ENCODE measurements at regions not wholly inside any gene's neighbourhood (a gene's known extent, or its start where the extent isn't known, plus 50 kb on each side); places are given as distances from the start of the nearest gene placed in this dataset.
"Not testable (repeated sequence)": the region's sequence is repeated elsewhere in the genome, so short reads cannot be mapped to it uniquely, and the experiment has no call there.

DNA sequence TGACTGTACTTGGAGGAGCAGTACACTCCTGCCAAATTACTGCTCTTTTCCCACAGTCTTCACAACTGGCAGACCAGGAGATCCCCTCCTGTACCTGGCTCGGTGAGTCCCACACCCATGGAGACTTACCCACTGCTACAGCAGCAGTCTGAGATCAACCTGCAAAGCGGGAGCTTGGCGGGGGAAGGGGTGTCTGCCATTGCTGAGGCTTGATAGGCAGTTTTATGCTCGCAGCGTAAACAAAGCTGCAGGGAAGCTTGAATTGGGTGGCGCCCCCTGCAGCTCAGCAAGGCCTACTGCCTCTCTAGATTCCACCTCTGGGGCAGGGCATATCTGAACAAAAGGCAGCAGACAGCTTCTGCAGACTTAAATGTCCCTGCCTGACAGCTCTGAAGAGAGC lies 74.4 kb downstream of the EXTL2 start:
- TF ChIP-seq, protein P1, sequence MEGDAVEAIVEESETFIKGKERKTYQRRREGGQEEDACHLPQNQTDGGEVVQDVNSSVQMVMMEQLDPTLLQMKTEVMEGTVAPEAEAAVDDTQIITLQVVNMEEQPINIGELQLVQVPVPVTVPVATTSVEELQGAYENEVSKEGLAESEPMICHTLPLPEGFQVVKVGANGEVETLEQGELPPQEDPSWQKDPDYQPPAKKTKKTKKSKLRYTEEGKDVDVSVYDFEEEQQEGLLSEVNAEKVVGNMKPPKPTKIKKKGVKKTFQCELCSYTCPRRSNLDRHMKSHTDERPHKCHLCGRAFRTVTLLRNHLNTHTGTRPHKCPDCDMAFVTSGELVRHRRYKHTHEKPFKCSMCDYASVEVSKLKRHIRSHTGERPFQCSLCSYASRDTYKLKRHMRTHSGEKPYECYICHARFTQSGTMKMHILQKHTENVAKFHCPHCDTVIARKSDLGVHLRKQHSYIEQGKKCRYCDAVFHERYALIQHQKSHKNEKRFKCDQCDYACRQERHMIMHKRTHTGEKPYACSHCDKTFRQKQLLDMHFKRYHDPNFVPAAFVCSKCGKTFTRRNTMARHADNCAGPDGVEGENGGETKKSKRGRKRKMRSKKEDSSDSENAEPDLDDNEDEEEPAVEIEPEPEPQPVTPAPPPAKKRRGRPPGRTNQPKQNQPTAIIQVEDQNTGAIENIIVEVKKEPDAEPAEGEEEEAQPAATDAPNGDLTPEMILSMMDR (IDR thresholded peaks at IDR 0.05): not testable (repeated sequence)
- not testable (repeated sequence) for TF ChIP-seq EP300 (IDR thresholded peaks at IDR 0.05; ENCODE audit: low read depth); POLR2A (IDR thresholded peaks at IDR 0.05); POLR2AphosphoS5 (IDR thresholded peaks at IDR 0.05)
